Naive thymus-derived CD8-positive, alpha-beta T cell (primary cell): ENCODE measurements at regions not wholly inside any gene's neighbourhood (a gene's known extent, or its start where the extent isn't known, plus 50 kb on each side); places are given as distances from the start of the nearest gene placed in this dataset.
"Not testable (repeated sequence)": the region's sequence is repeated elsewhere in the genome, so short reads cannot be mapped to it uniquely, and the experiment has no call there.

ENCODE experiments used
- ATAC-seq, 2 donors: fragments of 150-1000 bp; cut with Tn5 transposase in 1 of 2; sonication (Bioruptor Pico), chemical (Tn5 transposase) in 1 of 2; 1 replicate in 1 of 2; 2 replicates in 1 of 2; pipeline ENCODE4 v1.10.0; 2021; ENCODE audit warnings: mild to moderate bottlenecking in 2 of 2, moderate library complexity in 2 of 2
- POLR2A ChIA-PET: fragments of 350-600 bp; sonication (Branson Sonifier 250); formaldehyde crosslinking; loops from one replicate; lab custom pipeline; 2021; ENCODE audit warnings: antibody characterized with exemption; lab: Charles Lee
- DNase-seq, 10 donors: peaks; one replicate each; pipeline versions ENCODE4 v3.0.0 to v3.0.0-alpha.2; 2020 to 2022
- H3K27ac Mint-ChIP-seq, 10 donors: one replicate each; pipeline ENCODE4 v1.8.0; 2020 to 2022; ENCODE audit warnings: mild to moderate bottlenecking in 10 of 10, mixed read lengths in 10 of 10, moderate library complexity in 4 of 10, inconsistent platforms in 1 of 10
- H3K27me3 Mint-ChIP-seq, 5 donors: one replicate each; pipeline ENCODE4 v1.8.0; 2021 to 2022; ENCODE audit warnings: mixed read lengths in 5 of 5
- H3K36me3 Mint-ChIP-seq, 3 donors: one replicate each; pipeline ENCODE4 v1.8.0; 2020 to 2022; ENCODE audit warnings: mixed read lengths in 3 of 3, mild to moderate bottlenecking in 2 of 3, inconsistent platforms in 1 of 3
- H3K4me1 Mint-ChIP-seq, 4 donors: one replicate each; pipeline ENCODE4 v1.8.0; 2021 to 2022; ENCODE audit warnings: mixed read lengths in 4 of 4
- H3K4me3 Mint-ChIP-seq, 10 donors: one replicate each; pipeline ENCODE4 v1.8.0; 2020 to 2022; ENCODE audit warnings: mild to moderate bottlenecking in 10 of 10, mixed read lengths in 10 of 10, moderate library complexity in 6 of 10, inconsistent platforms in 1 of 10
- H3K9me3 Mint-ChIP-seq, 9 donors: one replicate each; pipeline ENCODE4 v1.8.0; 2020 to 2022; ENCODE audit warnings: mixed read lengths in 9 of 9, mild to moderate bottlenecking in 3 of 9, inconsistent platforms in 1 of 9, moderate library complexity in 1 of 9

GRCh38 chr4:10784621-10785020 lies 100.1 kb upstream of the CLNK start:
- Mint-ChIP-seq H3K4me1 (no peaks in the 10 kb centered on the region), H3K27ac (no peak overlapping the region), H3K4me3 (no peak overlapping the region), H3K27me3 (peaks cover 0 to 9% (median 4%) of the 10 kb centered on the region in 5 donors), H3K9me3 (peaks cover 0 to 9% (median 4%) of the 10 kb centered on the region in 9 donors), H3K36me3 (no peaks in the 10 kb centered on the region)
- ATAC-seq, result no peak
- no peak for DNase-seq
- POLR2A ChIA-PET, result no interaction called here

GRCh38 chr4:10783351-10783750 lies 98.8 kb upstream of the CLNK start:
- Mint-ChIP-seq H3K4me1 (no peaks in the 10 kb centered on the region), H3K27ac (no peak overlapping the region)
- POLR2A ChIA-PET, result no interaction called here

DNA sequence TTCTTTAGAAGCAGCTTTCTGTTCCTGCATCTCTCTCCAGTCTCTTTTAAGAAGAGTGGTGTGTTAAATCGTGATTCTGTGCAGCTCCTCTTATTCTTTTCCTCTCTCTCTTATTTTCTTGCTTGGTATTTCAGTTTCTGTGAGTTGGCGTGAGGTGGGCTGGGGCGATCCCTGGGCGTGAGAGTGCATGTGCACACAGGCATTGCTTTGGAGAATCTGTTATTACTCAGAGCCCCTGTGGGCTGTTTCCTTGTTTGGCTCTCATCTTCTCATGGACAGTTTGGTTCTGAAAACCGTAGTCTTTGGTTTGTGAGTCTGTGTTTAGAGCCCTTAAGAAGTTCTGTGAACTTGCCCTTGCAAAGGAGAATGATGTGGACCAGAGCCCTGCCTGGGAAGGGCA lies 97.2 kb upstream of the CLNK start:
- peaks cover 0 to 9% (median 1%) of the 10 kb centered on the region in 9 donors for H3K9me3 Mint-ChIP-seq
- H3K27me3 Mint-ChIP-seq, result peaks cover 0 to 9% (median 3%) of the 10 kb centered on the region in 5 donors
- no peaks in the 10 kb centered on the region for H3K4me1 Mint-ChIP-seq
- H3K4me3 Mint-ChIP-seq, result no peak overlapping the region
- H3K36me3 Mint-ChIP-seq, result no peaks in the 10 kb centered on the region
- DNase-seq (no peak), ATAC-seq (no peak)
- no peak overlapping the region for H3K27ac Mint-ChIP-seq
- POLR2A ChIA-PET, result no interaction called here

More at GRCh38 chr4:10783351-10783750, 98.8 kb upstream of the CLNK start:
- no peak for DNase-seq
- H3K9me3 Mint-ChIP-seq, result peaks cover 0 to 9% (median 4%) of the 10 kb centered on the region in 9 donors
- no peak overlapping the region for H3K4me3 Mint-ChIP-seq
- no peak for ATAC-seq
- peaks cover 0 to 9% (median 4%) of the 10 kb centered on the region in 5 donors for H3K27me3 Mint-ChIP-seq
- no peaks in the 10 kb centered on the region for H3K36me3 Mint-ChIP-seq

DNA sequence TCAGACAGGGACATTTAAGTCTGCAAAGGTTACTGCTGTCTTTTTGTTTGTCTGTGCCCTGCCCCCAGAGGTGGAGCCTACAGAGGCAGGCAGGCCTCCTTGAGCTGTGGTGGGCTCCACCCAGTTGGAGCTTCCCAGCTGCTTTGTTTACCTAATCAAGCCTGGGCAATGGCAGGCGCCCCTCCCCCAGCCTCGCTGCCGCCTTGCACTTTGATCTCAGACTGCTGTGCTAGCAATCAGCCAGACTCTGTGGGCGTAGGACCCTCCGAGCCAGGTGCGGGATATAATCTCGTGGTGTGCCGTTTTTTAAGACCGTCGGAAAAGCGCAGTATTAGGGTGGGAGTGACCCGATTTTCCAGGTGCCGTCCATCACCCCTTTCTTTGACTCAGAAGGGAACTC lies 96.2 kb upstream of the CLNK start:
- H3K4me1 Mint-ChIP-seq, H3K4me3 Mint-ChIP-seq, H3K27me3 Mint-ChIP-seq, H3K27ac Mint-ChIP-seq, H3K36me3 Mint-ChIP-seq, H3K9me3 Mint-ChIP-seq, POLR2A ChIA-PET, ATAC-seq, DNase-seq: not testable (repeated sequence)

DNA sequence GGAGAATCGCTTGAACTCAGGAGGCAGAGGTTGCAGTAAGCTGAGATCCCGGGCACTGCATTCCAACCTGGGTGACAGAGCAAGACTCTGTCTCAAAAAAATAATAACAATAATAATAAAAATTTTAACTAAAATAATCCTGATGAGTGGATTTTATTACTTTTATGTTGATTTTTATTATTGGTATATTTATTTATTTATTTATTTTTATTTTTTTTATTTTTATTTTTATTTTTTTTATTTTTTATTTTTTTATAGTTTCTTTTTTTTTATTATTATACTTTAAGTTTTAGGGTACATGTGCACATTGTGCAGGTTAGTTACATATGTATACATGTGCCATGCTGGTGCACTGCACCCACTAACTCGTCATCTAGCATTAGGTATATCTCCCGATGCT lies 90.6 kb upstream of the CLNK start:
- H3K4me1 Mint-ChIP-seq, DNase-seq, H3K36me3 Mint-ChIP-seq, H3K27me3 Mint-ChIP-seq, H3K9me3 Mint-ChIP-seq, POLR2A ChIA-PET, H3K4me3 Mint-ChIP-seq, ATAC-seq, H3K27ac Mint-ChIP-seq: not testable (repeated sequence)

DNA sequence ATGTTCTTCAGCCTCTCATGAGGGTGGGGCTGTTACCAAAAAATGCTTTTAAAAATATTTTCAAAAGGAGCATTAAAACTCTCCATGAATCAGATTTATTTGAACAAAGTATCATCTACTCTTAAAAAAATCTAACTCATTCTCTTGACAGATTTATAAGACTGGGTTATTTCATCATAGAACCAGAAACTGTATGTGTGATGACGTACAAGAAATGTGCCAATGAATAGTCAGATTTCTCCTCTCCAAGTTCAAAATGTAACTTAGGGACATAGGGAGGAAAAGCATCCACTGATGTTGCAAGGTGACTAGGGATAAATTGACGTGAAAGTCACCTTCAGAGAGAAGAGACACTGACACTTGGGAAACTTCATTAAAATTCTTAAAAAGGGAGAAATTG lies 89.1 kb upstream of the CLNK start:
- Mint-ChIP-seq H3K27ac (no peak overlapping the region), H3K36me3 (no peaks in the 10 kb centered on the region), H3K9me3 (peaks cover 0 to 3% (median 0%) of the 10 kb centered on the region in 9 donors), H3K4me1 (no peaks in the 10 kb centered on the region), H3K4me3 (no peak overlapping the region), H3K27me3 (no peaks in the 10 kb centered on the region)
- POLR2A ChIA-PET, result no interaction called here
- ATAC-seq (no peak), DNase-seq (no peak)

GRCh38 chr4:10773010-10773409 lies 88.4 kb upstream of the CLNK start:
- H3K27ac Mint-ChIP-seq, result no peak overlapping the region
- H3K4me3 Mint-ChIP-seq, result no peak overlapping the region
- POLR2A ChIA-PET, result no interaction called here
- DNase-seq, result no peak
- peaks cover 0 to 3% (median 0%) of the 10 kb centered on the region in 9 donors for H3K9me3 Mint-ChIP-seq
- no peaks in the 10 kb centered on the region for H3K27me3 Mint-ChIP-seq
- ATAC-seq, result no peak
- H3K36me3 Mint-ChIP-seq, result no peaks in the 10 kb centered on the region
- no peaks in the 10 kb centered on the region for H3K4me1 Mint-ChIP-seq

GRCh38 chr4:10765386-10765785 lies 80.8 kb upstream of the CLNK start:
- H3K27me3 Mint-ChIP-seq, result no peaks in the 10 kb centered on the region
- no peak for DNase-seq
- POLR2A ChIA-PET, result no interaction called here
- no peak overlapping the region for H3K27ac Mint-ChIP-seq
- peaks cover 0 to 8% (median 0%) of the 10 kb centered on the region in 3 donors for H3K36me3 Mint-ChIP-seq
- no peaks in the 10 kb centered on the region for H3K4me1 Mint-ChIP-seq
- H3K9me3 Mint-ChIP-seq, result peaks cover 0 to 18% (median 4%) of the 10 kb centered on the region in 9 donors
- H3K4me3 Mint-ChIP-seq, result no peak overlapping the region
- no peak for ATAC-seq

GRCh38 chr4:10762561-10762960 lies 78.0 kb upstream of the CLNK start:
- POLR2A ChIA-PET, result no interaction called here
- no peaks in the 10 kb centered on the region for H3K27me3 Mint-ChIP-seq
- H3K4me1 Mint-ChIP-seq, result no peaks in the 10 kb centered on the region
- H3K4me3 Mint-ChIP-seq, result no peak overlapping the region
- no peak overlapping the region for H3K27ac Mint-ChIP-seq
- H3K9me3 Mint-ChIP-seq, result peaks cover 0 to 18% (median 4%) of the 10 kb centered on the region in 9 donors
- DNase-seq (no peak), ATAC-seq (no peak)
- H3K36me3 Mint-ChIP-seq, result peaks cover 0 to 8% (median 0%) of the 10 kb centered on the region in 3 donors

DNA sequence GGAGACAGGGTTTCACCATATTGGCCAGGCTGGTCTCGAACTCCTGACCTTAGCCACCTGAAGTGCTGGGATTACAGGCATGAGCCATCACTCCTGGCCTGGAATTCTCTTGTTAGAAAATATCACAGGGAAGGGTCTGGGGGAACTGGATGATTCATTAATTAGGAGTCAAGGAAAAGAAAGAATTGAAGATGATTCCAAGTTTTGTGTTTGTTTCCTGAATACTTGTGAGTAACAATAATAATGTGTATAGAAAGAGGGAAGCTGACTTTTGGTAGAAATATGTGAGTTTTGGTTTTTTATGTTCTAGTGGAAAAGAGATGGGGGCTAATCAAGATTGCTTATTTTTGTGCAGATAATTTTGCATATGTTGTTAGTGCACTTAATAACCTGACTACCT lies 77.3 kb upstream of the CLNK start:
- Mint-ChIP-seq H3K9me3 (peaks cover 0 to 18% (median 4%) of the 10 kb centered on the region in 9 donors), H3K4me3 (no peak overlapping the region), H3K27me3 (no peaks in the 10 kb centered on the region), H3K27ac (no peak overlapping the region), H3K4me1 (no peaks in the 10 kb centered on the region), H3K36me3 (peaks cover 0 to 8% (median 0%) of the 10 kb centered on the region in 3 donors)
- ATAC-seq, result no peak
- POLR2A ChIA-PET, result no interaction called here
- no peak for DNase-seq

GRCh38 chr4:10760086-10760485 lies 75.5 kb upstream of the CLNK start:
- no peaks in the 10 kb centered on the region for H3K4me1 Mint-ChIP-seq
- H3K4me3 Mint-ChIP-seq, result no peak overlapping the region
- DNase-seq, result no peak
- H3K9me3 Mint-ChIP-seq, result peaks cover 0 to 15% (median 4%) of the 10 kb centered on the region in 9 donors
- POLR2A ChIA-PET, result no interaction called here
- H3K36me3 Mint-ChIP-seq, result peaks cover 0 to 8% (median 0%) of the 10 kb centered on the region in 3 donors
- no peak for ATAC-seq
- no peak overlapping the region for H3K27ac Mint-ChIP-seq
- no peaks in the 10 kb centered on the region for H3K27me3 Mint-ChIP-seq

DNA sequence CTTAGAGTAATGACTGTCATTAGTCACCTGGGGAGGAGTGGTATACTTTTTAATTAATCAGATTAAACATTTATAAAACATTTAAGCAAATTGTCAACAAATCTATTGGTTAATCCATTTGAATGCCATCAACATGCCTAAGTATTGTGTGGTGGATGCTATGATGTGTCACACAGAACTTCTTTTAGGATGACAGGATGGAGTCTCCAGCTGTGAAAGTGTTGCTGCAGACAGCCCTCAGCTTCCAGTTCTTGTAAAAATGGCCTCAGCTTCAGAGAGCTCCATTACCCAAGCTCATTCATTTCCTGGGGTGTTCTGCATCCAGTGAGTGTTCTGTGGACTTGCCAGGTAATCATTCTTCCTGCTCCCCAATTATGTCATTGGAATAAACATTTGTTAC lies 74.3 kb upstream of the CLNK start:
- Mint-ChIP-seq H3K4me3 (no peak overlapping the region), H3K27ac (no peak overlapping the region), H3K9me3 (peaks cover 0 to 4% (median 0%) of the 10 kb centered on the region in 9 donors), H3K36me3 (no peaks in the 10 kb centered on the region), H3K4me1 (no peaks in the 10 kb centered on the region), H3K27me3 (no peaks in the 10 kb centered on the region)
- DNase-seq (no peak), ATAC-seq (no peak)
- POLR2A ChIA-PET, result no interaction called here

GRCh38 chr4:10753856-10754402 lies 69.4 kb upstream of the CLNK start:
- H3K4me3 Mint-ChIP-seq, result no peak overlapping the region
- no peak for ATAC-seq
- peaks cover 0 to 3% (median 0%) of the 10 kb centered on the region in 5 donors for H3K27me3 Mint-ChIP-seq
- no peaks in the 10 kb centered on the region for H3K4me1 Mint-ChIP-seq
- POLR2A ChIA-PET, result no interaction called here
- H3K36me3 Mint-ChIP-seq, result no peaks in the 10 kb centered on the region
- H3K9me3 Mint-ChIP-seq, result no peaks in the 10 kb centered on the region
- no peak overlapping the region for H3K27ac Mint-ChIP-seq
- DNase-seq, result no peak

DNA sequence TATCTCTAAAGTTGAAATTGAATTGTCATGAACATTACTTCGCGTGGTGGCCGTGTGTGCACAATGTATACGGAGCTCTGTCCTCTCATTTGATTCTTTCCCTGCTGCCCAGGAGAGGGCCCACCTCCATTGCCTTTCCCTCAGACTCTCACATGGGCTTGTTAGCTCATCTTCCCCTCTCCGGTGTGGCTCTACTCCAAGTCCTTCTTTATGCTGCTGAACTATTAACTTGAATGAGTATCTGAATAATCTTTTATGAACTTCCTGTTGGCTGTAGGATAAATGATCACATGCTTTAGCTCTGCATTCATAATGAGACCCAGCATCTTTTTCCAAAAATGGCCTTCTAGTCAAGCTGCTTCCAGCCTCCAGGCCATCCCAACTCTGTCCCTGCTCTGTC lies 68.8 kb upstream of the CLNK start:
- Mint-ChIP-seq H3K4me1 (no peaks in the 10 kb centered on the region), H3K27me3 (peaks cover 0 to 4% (median 0%) of the 10 kb centered on the region in 5 donors), H3K9me3 (peaks cover 0 to 4% (median 0%) of the 10 kb centered on the region in 9 donors), H3K36me3 (no peaks in the 10 kb centered on the region), H3K27ac (no peak overlapping the region), H3K4me3 (no peak overlapping the region)
- ATAC-seq, result no peak
- POLR2A ChIA-PET, result no interaction called here
- no peak for DNase-seq
